ENCODE measurements at regions not wholly inside any gene's neighbourhood (a gene's known extent, or its start where the extent isn't known, plus 50 kb on each side); places are given as distances from the start of the nearest gene placed in this dataset.

DNA sequence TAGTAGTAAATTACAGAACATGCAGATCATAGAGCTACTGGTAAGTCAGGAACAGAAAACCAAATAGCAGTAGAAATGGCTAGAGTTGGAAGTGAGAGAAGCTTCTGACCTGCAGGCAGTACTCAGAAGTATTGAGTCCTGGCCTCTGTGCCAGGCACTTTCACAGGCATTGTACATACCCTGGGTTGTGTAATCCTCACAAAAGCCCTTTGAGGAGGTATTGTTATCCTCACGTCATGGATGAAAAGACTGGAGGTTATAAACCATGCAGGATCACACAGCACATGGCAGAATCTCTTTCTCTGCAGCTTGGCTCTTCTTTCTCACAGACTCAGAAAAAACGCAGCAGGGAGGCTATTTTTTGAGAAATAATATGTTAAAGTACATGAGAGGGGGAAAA lies 789.3 kb upstream of the FAM98A start:
- Histone ChIP-seq H3K79me2 (ENCODE audit: low read length) (no peaks in the 10 kb centered on the region), H3K9me3 (ENCODE audit: low read length) (no peaks in the 10 kb centered on the region), H3K9me2 (replicated peaks; ENCODE audit: low read length) (no peaks in the 10 kb centered on the region), H3K9ac (ENCODE audit: low read length) (no peak overlapping the region), H4K20me1 (ENCODE audit: low read length) (no peaks in the 10 kb centered on the region), H3K4me3 (ENCODE audit: low read length) (no peak overlapping the region), H3K27ac (ENCODE audit: low read length) (no peak overlapping the region), H3K36me3 (ENCODE audit: low read depth, low read length) (no peaks in the 10 kb centered on the region), H2AFZ (ENCODE audit: low read length) (no peak overlapping the region), H3K4me1 (ENCODE audit: insufficient read depth, low read length) (no peaks in the 10 kb centered on the region), H3K4me2 (ENCODE audit: low read length) (no peak overlapping the region), H3K27me3 (ENCODE audit: low read length) (no peaks in the 10 kb centered on the region), H3F3A (ENCODE audit: low read length, unreplicated experiment) (no peaks in the 10 kb centered on the region)
- CTCF ChIA-PET = no interaction called here
- POLR2A ChIA-PET (ENCODE audit: unreplicated experiment) = no interaction called here
- no peak for ATAC-seq
- no TSS peak for BruUV-seq (replicated peaks)
- intact Hi-C loops (cut with micrococcal nuclease) = no loop called here
- TF ChIP-seq EZH2 (IDR thresholded peaks at IDR 0.05; ENCODE audit: low read length, unreplicated experiment) (no peak), EZH2phosphoT487 (IDR thresholded peaks at IDR 0.05; ENCODE audit: borderline replicate concordance, low read length) (no peak)
- TF ChIP-seq, protein P1, sequence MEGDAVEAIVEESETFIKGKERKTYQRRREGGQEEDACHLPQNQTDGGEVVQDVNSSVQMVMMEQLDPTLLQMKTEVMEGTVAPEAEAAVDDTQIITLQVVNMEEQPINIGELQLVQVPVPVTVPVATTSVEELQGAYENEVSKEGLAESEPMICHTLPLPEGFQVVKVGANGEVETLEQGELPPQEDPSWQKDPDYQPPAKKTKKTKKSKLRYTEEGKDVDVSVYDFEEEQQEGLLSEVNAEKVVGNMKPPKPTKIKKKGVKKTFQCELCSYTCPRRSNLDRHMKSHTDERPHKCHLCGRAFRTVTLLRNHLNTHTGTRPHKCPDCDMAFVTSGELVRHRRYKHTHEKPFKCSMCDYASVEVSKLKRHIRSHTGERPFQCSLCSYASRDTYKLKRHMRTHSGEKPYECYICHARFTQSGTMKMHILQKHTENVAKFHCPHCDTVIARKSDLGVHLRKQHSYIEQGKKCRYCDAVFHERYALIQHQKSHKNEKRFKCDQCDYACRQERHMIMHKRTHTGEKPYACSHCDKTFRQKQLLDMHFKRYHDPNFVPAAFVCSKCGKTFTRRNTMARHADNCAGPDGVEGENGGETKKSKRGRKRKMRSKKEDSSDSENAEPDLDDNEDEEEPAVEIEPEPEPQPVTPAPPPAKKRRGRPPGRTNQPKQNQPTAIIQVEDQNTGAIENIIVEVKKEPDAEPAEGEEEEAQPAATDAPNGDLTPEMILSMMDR (conservative IDR thresholded peaks at IDR 0.05; ENCODE audit: low read depth, low read length) = no peak
- no peak for DNase-seq

DNA sequence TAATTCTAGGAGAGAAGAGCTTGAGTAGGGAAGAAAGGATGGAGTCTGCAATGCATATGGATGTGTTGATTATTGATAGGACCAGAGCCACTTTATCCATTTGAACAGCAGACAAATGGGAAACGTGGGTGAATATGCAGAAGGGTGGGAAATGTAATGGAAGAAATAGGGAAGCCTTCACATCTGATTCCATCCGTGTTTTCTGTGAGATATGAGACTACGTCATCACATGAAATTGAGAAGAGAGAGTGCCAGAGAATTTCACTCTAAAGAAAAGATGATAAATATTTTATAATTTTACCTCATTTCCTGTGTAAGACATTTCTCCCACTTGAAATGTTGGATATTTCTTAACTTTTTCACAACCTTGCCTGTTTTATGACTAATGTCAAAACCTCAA lies 788.4 kb upstream of the FAM98A start:
- H3K27me3 ChIP-seq (ENCODE audit: low read length) = no peaks in the 10 kb centered on the region
- no peak overlapping the region for H3K4me2 ChIP-seq (ENCODE audit: low read length)
- DNase-seq (no peak), ATAC-seq (no peak)
- no peaks in the 10 kb centered on the region for H3K79me2 ChIP-seq (ENCODE audit: low read length)
- H3K27ac ChIP-seq (ENCODE audit: low read length) = no peak overlapping the region
- TF ChIP-seq EZH2phosphoT487 (IDR thresholded peaks at IDR 0.05; ENCODE audit: borderline replicate concordance, low read length) (no peak), EZH2 (IDR thresholded peaks at IDR 0.05; ENCODE audit: low read length, unreplicated experiment) (no peak)
- TF ChIP-seq, protein P1 (conservative IDR thresholded peaks at IDR 0.05; ENCODE audit: low read depth, low read length) = no peak
- H3K9me2 ChIP-seq (replicated peaks; ENCODE audit: low read length) = no peaks in the 10 kb centered on the region
- no peaks in the 10 kb centered on the region for H4K20me1 ChIP-seq (ENCODE audit: low read length)
- CTCF ChIA-PET = no interaction called here
- H3K4me3 ChIP-seq (ENCODE audit: low read length) = no peak overlapping the region
- H3K4me1 ChIP-seq (ENCODE audit: insufficient read depth, low read length) = no peaks in the 10 kb centered on the region
- H3K36me3 ChIP-seq (ENCODE audit: low read depth, low read length) = no peaks in the 10 kb centered on the region
- no peaks in the 10 kb centered on the region for H3F3A ChIP-seq (ENCODE audit: low read length, unreplicated experiment)
- no peaks in the 10 kb centered on the region for H3K9me3 ChIP-seq (ENCODE audit: low read length)
- POLR2A ChIA-PET (ENCODE audit: unreplicated experiment) = no interaction called here
- no peak overlapping the region for H3K9ac ChIP-seq (ENCODE audit: low read length)
- no peak overlapping the region for H2AFZ ChIP-seq (ENCODE audit: low read length)
- intact Hi-C loops (cut with micrococcal nuclease) = no loop called here
- no TSS peak for BruUV-seq (replicated peaks)

DNA sequence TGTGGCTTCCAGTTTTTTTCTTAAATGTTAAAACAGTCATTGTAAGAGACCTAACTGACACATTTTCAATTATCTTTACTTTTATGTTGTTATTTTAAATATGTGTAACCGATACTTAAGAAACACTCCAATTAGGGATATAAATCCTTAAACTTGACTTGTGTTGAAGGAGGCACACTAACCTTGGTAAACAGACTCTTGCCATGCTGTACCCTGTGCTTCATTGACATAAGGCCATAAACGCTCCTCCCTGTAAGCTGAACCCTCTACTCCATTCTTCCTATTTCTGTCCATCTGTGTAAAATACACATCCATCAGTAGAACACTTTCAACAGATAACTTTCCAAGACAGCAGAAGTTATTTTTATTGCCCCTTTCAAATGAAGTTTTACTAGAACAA lies 780.5 kb upstream of the FAM98A start:
- Histone ChIP-seq H3K27ac (ENCODE audit: low read length) (no peak overlapping the region), H3K9ac (ENCODE audit: low read length) (no peak overlapping the region), H3K9me3 (ENCODE audit: low read length) (no peaks in the 10 kb centered on the region), H3K4me3 (ENCODE audit: low read length) (no peak overlapping the region), H4K20me1 (ENCODE audit: low read length) (no peaks in the 10 kb centered on the region), H3K9me2 (replicated peaks; ENCODE audit: low read length) (no peaks in the 10 kb centered on the region), H2AFZ (ENCODE audit: low read length) (no peak overlapping the region), H3F3A (ENCODE audit: low read length, unreplicated experiment) (no peaks in the 10 kb centered on the region), H3K79me2 (ENCODE audit: low read length) (no peaks in the 10 kb centered on the region), H3K4me2 (ENCODE audit: low read length) (no peak overlapping the region), H3K36me3 (ENCODE audit: low read depth, low read length) (no peaks in the 10 kb centered on the region), H3K4me1 (ENCODE audit: insufficient read depth, low read length) (no peaks in the 10 kb centered on the region), H3K27me3 (ENCODE audit: low read length) (no peaks in the 10 kb centered on the region)
- intact Hi-C loops (cut with micrococcal nuclease) = no loop called here
- BruUV-seq (replicated peaks) = no TSS peak
- no peak for DNase-seq
- ChIA-PET POLR2A (ENCODE audit: unreplicated experiment) (no interaction called here), CTCF (no interaction called here)
- no peak for ATAC-seq
- TF ChIP-seq, protein P1 (conservative IDR thresholded peaks at IDR 0.05; ENCODE audit: low read depth, low read length) = no peak
- TF ChIP-seq EZH2 (IDR thresholded peaks at IDR 0.05; ENCODE audit: low read length, unreplicated experiment) (no peak), EZH2phosphoT487 (IDR thresholded peaks at IDR 0.05; ENCODE audit: borderline replicate concordance, low read length) (no peak)
